ENCODE measurements at regions not wholly inside any gene's neighbourhood (a gene's known extent, or its start where the extent isn't known, plus 50 kb on each side); places are given as distances from the start of the nearest gene placed in this dataset.

GRCh38 chr2:146265656-146266055 is 1579.2 kb upstream of the ACVR2A start:
- no peaks in the 10 kb centered on the region for H4K20me1 ChIP-seq (ENCODE audit: insufficient read depth, low read length)
- no peaks in the 10 kb centered on the region for H3K36me3 ChIP-seq (ENCODE audit: insufficient read depth, low read length)
- H2AFZ ChIP-seq (ENCODE audit: low read depth, low read length), result no peak overlapping the region
- H3K9ac ChIP-seq (ENCODE audit: low read length), result no peak overlapping the region
- H3K27ac ChIP-seq (ENCODE audit: low read depth, low read length), result no peak overlapping the region
- no peaks in the 10 kb centered on the region for H3K36me3 Mint-ChIP-seq (ENCODE audit: low read depth, unreplicated experiment)
- DNase-seq (ENCODE audit: low read depth) (no peak), FAIRE-seq (no peak)
- H3K4me3 Mint-ChIP-seq (ENCODE audit: unreplicated experiment), result no peak overlapping the region
- H3K27me3 Mint-ChIP-seq (ENCODE audit: low read depth, unreplicated experiment), result no peaks in the 10 kb centered on the region
- H3K27ac Mint-ChIP-seq (ENCODE audit: unreplicated experiment), result no peak overlapping the region
- H3K4me1 Mint-ChIP-seq (ENCODE audit: low read depth, unreplicated experiment), result peaks cover 2% of the 10 kb centered on the region
- no peaks in the 10 kb centered on the region for H3K79me2 ChIP-seq (ENCODE audit: insufficient read depth, low read length)
- H3K4me1 ChIP-seq (ENCODE audit: insufficient read depth, low read length), result no peaks in the 10 kb centered on the region
- no peaks in the 10 kb centered on the region for H3K9me3 ChIP-seq (ENCODE audit: insufficient read depth, low read depth, low read length)
- no peak for TF ChIP-seq CTCF (IDR thresholded peaks at IDR 0.05; ENCODE audit: insufficient read depth, low read depth, low read length)
- no peak for TF ChIP-seq EZH2 (IDR thresholded peaks at IDR 0.05; ENCODE audit: insufficient read depth, low read length)
- H3K27me3 ChIP-seq (ENCODE audit: insufficient read depth, low read length), result no peaks in the 10 kb centered on the region
- no peak overlapping the region for H3K4me3 ChIP-seq (ENCODE audit: insufficient read depth, low read depth, low read length)
- H3K4me2 ChIP-seq (ENCODE audit: low read length), result no peak overlapping the region
- no peaks in the 10 kb centered on the region for H3K9me3 Mint-ChIP-seq (ENCODE audit: unreplicated experiment)

DNA sequence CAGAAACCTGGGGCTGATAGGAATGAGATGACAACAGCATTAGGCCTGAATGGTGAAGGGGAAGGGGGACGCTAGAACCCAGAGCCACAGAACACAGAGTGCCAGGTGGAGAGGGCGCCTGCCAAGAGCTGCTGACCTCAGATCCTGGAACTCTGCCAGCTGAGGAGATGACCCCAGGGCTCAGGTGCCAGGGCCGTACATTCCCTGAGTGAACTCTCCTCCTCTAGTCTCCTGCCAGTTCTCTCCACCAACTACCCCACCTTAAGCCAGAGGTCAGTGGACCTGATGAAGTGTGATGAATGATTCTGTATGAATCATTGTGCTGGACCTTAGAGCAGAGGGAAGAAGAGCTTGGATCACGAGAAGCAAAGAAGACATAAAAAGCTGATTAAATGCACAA is 1582.2 kb upstream of the ACVR2A start:
- Histone ChIP-seq H3K4me1 (ENCODE audit: insufficient read depth, low read length) (no peaks in the 10 kb centered on the region), H3K27ac (ENCODE audit: low read depth, low read length) (no peak overlapping the region), H3K36me3 (ENCODE audit: insufficient read depth, low read length) (no peaks in the 10 kb centered on the region), H3K4me3 (ENCODE audit: insufficient read depth, low read depth, low read length) (no peak overlapping the region), H3K79me2 (ENCODE audit: insufficient read depth, low read length) (no peaks in the 10 kb centered on the region), H4K20me1 (ENCODE audit: insufficient read depth, low read length) (no peaks in the 10 kb centered on the region), H3K9me3 (ENCODE audit: insufficient read depth, low read depth, low read length) (no peaks in the 10 kb centered on the region), H2AFZ (ENCODE audit: low read depth, low read length) (no peak overlapping the region), H3K9ac (ENCODE audit: low read length) (no peak overlapping the region), H3K4me2 (ENCODE audit: low read length) (no peak overlapping the region), H3K27me3 (ENCODE audit: insufficient read depth, low read length) (no peaks in the 10 kb centered on the region)
- FAIRE-seq (no peak), DNase-seq (ENCODE audit: low read depth) (no peak)
- Mint-ChIP-seq H3K27ac (ENCODE audit: unreplicated experiment) (no peak overlapping the region), H3K4me3 (ENCODE audit: unreplicated experiment) (no peak overlapping the region), H3K9me3 (ENCODE audit: unreplicated experiment) (no peaks in the 10 kb centered on the region), H3K4me1 (ENCODE audit: low read depth, unreplicated experiment) (peaks cover 2% of the 10 kb centered on the region), H3K36me3 (ENCODE audit: low read depth, unreplicated experiment) (no peaks in the 10 kb centered on the region), H3K27me3 (ENCODE audit: low read depth, unreplicated experiment) (no peaks in the 10 kb centered on the region)
- TF ChIP-seq CTCF (IDR thresholded peaks at IDR 0.05; ENCODE audit: insufficient read depth, low read depth, low read length), result no peak
- no peak for TF ChIP-seq EZH2 (IDR thresholded peaks at IDR 0.05; ENCODE audit: insufficient read depth, low read length)

DNA sequence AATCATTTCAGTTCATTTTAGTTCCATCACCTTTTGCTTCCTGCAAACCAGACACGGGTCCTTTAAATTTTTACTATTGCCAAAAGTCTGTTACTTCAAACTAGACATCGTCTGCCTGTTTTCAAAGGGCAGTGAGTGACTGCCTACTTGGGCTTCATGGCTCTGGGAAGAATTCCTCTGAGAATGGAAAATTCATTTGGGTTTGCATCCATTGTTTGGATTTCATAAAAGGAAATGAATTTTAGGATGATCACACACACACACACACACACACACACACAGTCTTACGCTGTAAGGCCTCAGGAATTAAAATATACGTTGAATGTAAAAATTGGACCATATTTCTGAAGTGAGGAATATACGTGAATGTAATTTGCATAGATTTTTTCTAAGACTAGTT is 1584.3 kb upstream of the ACVR2A start:
- no peak overlapping the region for H3K4me2 ChIP-seq (ENCODE audit: low read length)
- no peaks in the 10 kb centered on the region for H4K20me1 ChIP-seq (ENCODE audit: insufficient read depth, low read length)
- no peaks in the 10 kb centered on the region for H3K79me2 ChIP-seq (ENCODE audit: insufficient read depth, low read length)
- no peak overlapping the region for H3K9ac ChIP-seq (ENCODE audit: low read length)
- Mint-ChIP-seq H3K4me1 (ENCODE audit: low read depth, unreplicated experiment) (no peaks in the 10 kb centered on the region), H3K36me3 (ENCODE audit: low read depth, unreplicated experiment) (no peaks in the 10 kb centered on the region), H3K9me3 (ENCODE audit: unreplicated experiment) (no peaks in the 10 kb centered on the region), H3K27ac (ENCODE audit: unreplicated experiment) (no peak overlapping the region), H3K4me3 (ENCODE audit: unreplicated experiment) (no peak overlapping the region), H3K27me3 (ENCODE audit: low read depth, unreplicated experiment) (no peaks in the 10 kb centered on the region)
- TF ChIP-seq EZH2 (IDR thresholded peaks at IDR 0.05; ENCODE audit: insufficient read depth, low read length) (no peak), CTCF (IDR thresholded peaks at IDR 0.05; ENCODE audit: insufficient read depth, low read depth, low read length) (no peak)
- no peaks in the 10 kb centered on the region for H3K9me3 ChIP-seq (ENCODE audit: insufficient read depth, low read depth, low read length)
- no peaks in the 10 kb centered on the region for H3K27me3 ChIP-seq (ENCODE audit: insufficient read depth, low read length)
- H2AFZ ChIP-seq (ENCODE audit: low read depth, low read length), result no peak overlapping the region
- no peak overlapping the region for H3K27ac ChIP-seq (ENCODE audit: low read depth, low read length)
- no peak overlapping the region for H3K4me3 ChIP-seq (ENCODE audit: insufficient read depth, low read depth, low read length)
- no peaks in the 10 kb centered on the region for H3K36me3 ChIP-seq (ENCODE audit: insufficient read depth, low read length)
- FAIRE-seq, result no peak
- DNase-seq (ENCODE audit: low read depth), result no peak
- H3K4me1 ChIP-seq (ENCODE audit: insufficient read depth, low read length), result no peaks in the 10 kb centered on the region

Data from astrocyte (in vitro differentiated cells and primary cell).